ENCODE measurements at regions not wholly inside any gene's neighbourhood (a gene's known extent, or its start where the extent isn't known, plus 50 kb on each side); places are given as distances from the start of the nearest gene placed in this dataset.

DNA sequence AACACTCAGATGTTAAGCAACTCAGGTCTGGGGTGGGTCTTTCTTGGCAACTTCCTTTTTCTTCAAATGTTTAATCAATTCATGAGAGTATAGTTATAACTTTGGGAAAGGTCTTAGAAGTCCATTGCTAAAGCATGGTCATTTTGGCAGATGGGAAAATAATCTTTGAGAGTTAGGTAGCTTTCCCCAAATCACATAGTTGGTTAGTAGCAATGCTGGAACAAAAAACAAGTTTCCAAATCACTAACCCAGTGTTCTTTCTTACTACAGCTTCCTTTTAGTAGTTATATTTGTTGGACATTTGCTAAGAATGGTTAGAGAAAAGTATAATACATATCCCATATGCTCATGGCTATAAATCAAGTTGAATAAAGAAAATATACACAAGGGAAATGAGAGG, 185.2 kb upstream of the SLC14A2 start:
- no peaks in the 10 kb centered on the region for H3K27me3 ChIP-seq (ENCODE audit: control insufficient read depth, insufficient read depth, low read length)
- no peaks in the 10 kb centered on the region for H4K20me1 ChIP-seq (ENCODE audit: insufficient read depth, low read length)
- no peak overlapping the region for H3K56ac ChIP-seq (ENCODE audit: extremely low read depth, insufficient read depth, low read length)
- H3K79me1 ChIP-seq (ENCODE audit: low read depth in 1 of 2, low read length in 2 of 2), result no peaks in the 10 kb centered on the region
- in situ Hi-C loops (cut with MboI; ENCODE audit: low sequenced_read_pairs), result no loop called here
- H3K36me3 ChIP-seq (ENCODE audit: control insufficient read depth, insufficient read depth, low read length), result no peaks in the 10 kb centered on the region
- H3K14ac ChIP-seq (replicated peaks; ENCODE audit: low read depth, low read length), result no peak overlapping the region
- no peak for ATAC-seq (ENCODE audit: low read depth)
- no peak for DNase-seq
- no TSS peak for BruUV-seq (replicated peaks)
- H2BK15ac ChIP-seq (ENCODE audit: low read depth, low read length), result no peak overlapping the region
- no peak overlapping the region for H3K4ac ChIP-seq (ENCODE audit: low read depth, low read length)
- intact Hi-C loops (cut with micrococcal nuclease), result no loop called here
- H2BK5ac ChIP-seq (ENCODE audit: low read depth, low read length, poor library complexity, severe bottlenecking), result no peak overlapping the region
- no peak overlapping the region for H2BK20ac ChIP-seq (ENCODE audit: low read depth, low read length)
- H3K23ac ChIP-seq (ENCODE audit: low read depth, low read length), result no peak overlapping the region
- no peak for TF ChIP-seq POLR2A (IDR thresholded peaks at IDR 0.05; ENCODE audit: low read depth, low read length)
- TF ChIP-seq, protein P1, sequence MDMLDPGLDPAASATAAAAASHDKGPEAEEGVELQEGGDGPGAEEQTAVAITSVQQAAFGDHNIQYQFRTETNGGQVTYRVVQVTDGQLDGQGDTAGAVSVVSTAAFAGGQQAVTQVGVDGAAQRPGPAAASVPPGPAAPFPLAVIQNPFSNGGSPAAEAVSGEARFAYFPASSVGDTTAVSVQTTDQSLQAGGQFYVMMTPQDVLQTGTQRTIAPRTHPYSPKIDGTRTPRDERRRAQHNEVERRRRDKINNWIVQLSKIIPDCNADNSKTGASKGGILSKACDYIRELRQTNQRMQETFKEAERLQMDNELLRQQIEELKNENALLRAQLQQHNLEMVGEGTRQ (IDR thresholded peaks at IDR 0.05; ENCODE audit: low read depth, low read length), result no peak
- no peak for TF ChIP-seq SMC3 (IDR thresholded peaks at IDR 0.05; ENCODE audit: low read depth, low read length)
- TF ChIP-seq MAZ (IDR thresholded peaks at IDR 0.05; ENCODE audit: borderline replicate concordance, low read depth, low read length), result no peak
- TF ChIP-seq CEBPB (IDR thresholded peaks at IDR 0.05; ENCODE audit: low read depth, low read length), result no peak
- TF ChIP-seq BHLHE40 (IDR thresholded peaks at IDR 0.05; ENCODE audit: low read depth, low read length), result no peak
- TF ChIP-seq, protein P2, sequence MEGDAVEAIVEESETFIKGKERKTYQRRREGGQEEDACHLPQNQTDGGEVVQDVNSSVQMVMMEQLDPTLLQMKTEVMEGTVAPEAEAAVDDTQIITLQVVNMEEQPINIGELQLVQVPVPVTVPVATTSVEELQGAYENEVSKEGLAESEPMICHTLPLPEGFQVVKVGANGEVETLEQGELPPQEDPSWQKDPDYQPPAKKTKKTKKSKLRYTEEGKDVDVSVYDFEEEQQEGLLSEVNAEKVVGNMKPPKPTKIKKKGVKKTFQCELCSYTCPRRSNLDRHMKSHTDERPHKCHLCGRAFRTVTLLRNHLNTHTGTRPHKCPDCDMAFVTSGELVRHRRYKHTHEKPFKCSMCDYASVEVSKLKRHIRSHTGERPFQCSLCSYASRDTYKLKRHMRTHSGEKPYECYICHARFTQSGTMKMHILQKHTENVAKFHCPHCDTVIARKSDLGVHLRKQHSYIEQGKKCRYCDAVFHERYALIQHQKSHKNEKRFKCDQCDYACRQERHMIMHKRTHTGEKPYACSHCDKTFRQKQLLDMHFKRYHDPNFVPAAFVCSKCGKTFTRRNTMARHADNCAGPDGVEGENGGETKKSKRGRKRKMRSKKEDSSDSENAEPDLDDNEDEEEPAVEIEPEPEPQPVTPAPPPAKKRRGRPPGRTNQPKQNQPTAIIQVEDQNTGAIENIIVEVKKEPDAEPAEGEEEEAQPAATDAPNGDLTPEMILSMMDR (conservative IDR thresholded peaks at IDR 0.05; ENCODE audit: low read depth, low read length), result no peak
- no peak for TF ChIP-seq RCOR1 (IDR thresholded peaks at IDR 0.05; ENCODE audit: insufficient replicate concordance, low read length)
- TF ChIP-seq FOS (IDR thresholded peaks at IDR 0.05; ENCODE audit: low read depth, low read length), result no peak
- no peak for TF ChIP-seq RAD21 (IDR thresholded peaks at IDR 0.05; ENCODE audit: low read length)
- TF ChIP-seq CHD1 (IDR thresholded peaks at IDR 0.05; ENCODE audit: low read depth, low read length), result no peak
- no peak for TF ChIP-seq RFX5 (IDR thresholded peaks at IDR 0.05; ENCODE audit: low read depth, low read length)
- TF ChIP-seq MAFK (IDR thresholded peaks at IDR 0.05; ENCODE audit: low read depth, low read length), result no peak
- TF ChIP-seq, protein P3, sequence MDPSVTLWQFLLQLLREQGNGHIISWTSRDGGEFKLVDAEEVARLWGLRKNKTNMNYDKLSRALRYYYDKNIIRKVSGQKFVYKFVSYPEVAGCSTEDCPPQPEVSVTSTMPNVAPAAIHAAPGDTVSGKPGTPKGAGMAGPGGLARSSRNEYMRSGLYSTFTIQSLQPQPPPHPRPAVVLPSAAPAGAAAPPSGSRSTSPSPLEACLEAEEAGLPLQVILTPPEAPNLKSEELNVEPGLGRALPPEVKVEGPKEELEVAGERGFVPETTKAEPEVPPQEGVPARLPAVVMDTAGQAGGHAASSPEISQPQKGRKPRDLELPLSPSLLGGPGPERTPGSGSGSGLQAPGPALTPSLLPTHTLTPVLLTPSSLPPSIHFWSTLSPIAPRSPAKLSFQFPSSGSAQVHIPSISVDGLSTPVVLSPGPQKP (IDR thresholded peaks at IDR 0.05; ENCODE audit: borderline replicate concordance, low read depth, low read length), result no peak
- no peak for TF ChIP-seq MXI1 (IDR thresholded peaks at IDR 0.05; ENCODE audit: borderline replicate concordance, low read depth, low read length)
- TF ChIP-seq NFE2L2 (IDR thresholded peaks at IDR 0.05; ENCODE audit: low read depth, low read length), result no peak
- POLR2A ChIA-PET (ENCODE audit: unreplicated experiment), result no interaction called here
- H4K91ac ChIP-seq (ENCODE audit: insufficient read depth, low read depth, low read length), result no peak overlapping the region
- H3K4me1 ChIP-seq (ENCODE audit: control insufficient read depth, insufficient read depth, low read length), result no peaks in the 10 kb centered on the region
- no peak overlapping the region for H3K9ac ChIP-seq (ENCODE audit: low read depth, low read length)
- no peak overlapping the region for H2BK120ac ChIP-seq (ENCODE audit: low read depth, low read length)
- CTCF ChIA-PET, result no interaction called here
- H4K5ac ChIP-seq (ENCODE audit: low read depth, low read length), result no peak overlapping the region
- 0 out of 2 replicates have a peak, but pooled peaks cover 3% of the 10 kb centered on the region for H3K9me1 ChIP-seq (ENCODE audit: insufficient read depth, low read length)
- H4K8ac ChIP-seq (ENCODE audit: low read depth in 2 of 2, low read length in 2 of 2), result no peak overlapping the region
- H2AK9ac ChIP-seq (replicated peaks; ENCODE audit: low read depth, low read length, poor library complexity), result no peak overlapping the region
- H3K18ac ChIP-seq (ENCODE audit: low read depth, low read length), result no peak overlapping the region
- no peak overlapping the region for H3K27ac ChIP-seq (ENCODE audit: insufficient read depth, low read length)
- no peak overlapping the region for H3K4me2 ChIP-seq (ENCODE audit: low read depth, low read length)
- dilution Hi-C loops (cut with HindIII; ENCODE audit: low sequenced_read_pairs, unreplicated experiment), result no loop called here
- no peaks in the 10 kb centered on the region for H3K9me3 ChIP-seq (ENCODE audit: control insufficient read depth, insufficient read depth, low read length)
- H2AFZ ChIP-seq (replicated peaks; ENCODE audit: low read length, poor library complexity), result no peak overlapping the region
- no peak overlapping the region for H2AK5ac ChIP-seq (ENCODE audit: low read depth, low read length)
- H3K4me3 ChIP-seq (ENCODE audit: insufficient read depth, low read depth, low read length), result no peak overlapping the region

Data from IMR-90 (cell line).